ENCODE measurements at regions not wholly inside any gene's neighbourhood (a gene's known extent, or its start where the extent isn't known, plus 50 kb on each side); places are given as distances from the start of the nearest gene placed in this dataset.

GRCh38 chrX:38948046-38948445 lies 146.8 kb downstream of the MID1IP1 start:
- TF ChIP-seq POLR2A (IDR thresholded peaks at IDR 0.05; ENCODE audit: low read depth, low read length) (no peak), POLR2AphosphoS5 (IDR thresholded peaks at IDR 0.05; ENCODE audit: low read depth, low read length) (no peak)

All from GM12892 (cell line).